ENCODE measurements at regions not wholly inside any gene's neighbourhood (a gene's known extent, or its start where the extent isn't known, plus 50 kb on each side); places are given as distances from the start of the nearest gene placed in this dataset.

DNA sequence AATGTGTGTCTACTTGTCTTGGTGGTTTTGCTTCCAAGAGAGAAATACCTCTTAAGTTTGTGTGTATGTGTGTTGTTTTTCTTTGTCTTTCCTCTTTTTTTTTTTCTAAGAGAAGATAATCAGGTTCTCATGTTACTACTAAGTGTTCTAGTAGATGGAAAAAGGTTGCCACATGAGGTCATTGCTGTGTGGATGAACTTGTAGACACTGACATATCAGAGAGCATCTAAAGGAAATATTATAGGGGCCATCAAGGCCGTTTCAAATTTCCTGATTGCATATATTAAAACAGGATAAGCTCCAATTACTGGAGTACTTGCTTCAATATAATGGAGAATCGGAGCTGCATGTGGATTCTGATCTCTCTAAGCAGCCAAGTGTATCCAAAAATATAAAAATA lies 747.5 kb downstream of the NR2F2 start:
- no peaks in the 10 kb centered on the region for H3K36me3 ChIP-seq (replicated peaks in 1 of 2)
- intact Hi-C loops (cut with DNase I): no loop called here

DNA sequence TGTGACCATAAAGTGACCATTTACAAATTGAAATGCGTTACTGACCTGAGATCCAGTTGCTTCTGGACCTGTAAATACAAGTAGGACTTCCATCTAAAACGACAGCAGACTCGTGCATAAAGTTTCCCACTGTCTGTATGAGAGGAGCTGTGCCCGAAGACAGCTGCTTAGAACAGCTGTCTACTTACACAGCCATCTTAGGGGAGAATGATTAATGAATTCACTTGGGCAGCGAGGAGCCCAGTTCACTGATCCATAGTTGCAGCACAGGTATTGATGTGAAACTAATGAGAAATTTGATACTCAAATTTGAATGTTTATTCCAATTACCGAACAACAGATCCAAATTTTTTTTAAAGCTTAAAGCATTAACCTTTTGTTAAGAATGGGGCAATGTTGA lies 748.1 kb downstream of the NR2F2 start:
- H3K27me3 ChIP-seq: no peaks in the 10 kb centered on the region
- no peaks in the 10 kb centered on the region for H3K36me3 ChIP-seq (replicated peaks in 1 of 2)
- no peak overlapping the region for H3K27ac ChIP-seq
- no peaks in the 10 kb centered on the region for H3K4me1 ChIP-seq (replicated peaks in 1 of 2)
- no peak for DNase-seq
- 58 to 75% (median 72%) methylated on average over 6 of the region's 6 CpGs for WGBS, 4 donors
- no peak overlapping the region for H3K4me3 ChIP-seq
- no peaks in the 10 kb centered on the region for H3K9me3 ChIP-seq (replicated peaks in 1 of 3)
- intact Hi-C loops (cut with DNase I): no loop called here
- TF ChIP-seq, protein P1, sequence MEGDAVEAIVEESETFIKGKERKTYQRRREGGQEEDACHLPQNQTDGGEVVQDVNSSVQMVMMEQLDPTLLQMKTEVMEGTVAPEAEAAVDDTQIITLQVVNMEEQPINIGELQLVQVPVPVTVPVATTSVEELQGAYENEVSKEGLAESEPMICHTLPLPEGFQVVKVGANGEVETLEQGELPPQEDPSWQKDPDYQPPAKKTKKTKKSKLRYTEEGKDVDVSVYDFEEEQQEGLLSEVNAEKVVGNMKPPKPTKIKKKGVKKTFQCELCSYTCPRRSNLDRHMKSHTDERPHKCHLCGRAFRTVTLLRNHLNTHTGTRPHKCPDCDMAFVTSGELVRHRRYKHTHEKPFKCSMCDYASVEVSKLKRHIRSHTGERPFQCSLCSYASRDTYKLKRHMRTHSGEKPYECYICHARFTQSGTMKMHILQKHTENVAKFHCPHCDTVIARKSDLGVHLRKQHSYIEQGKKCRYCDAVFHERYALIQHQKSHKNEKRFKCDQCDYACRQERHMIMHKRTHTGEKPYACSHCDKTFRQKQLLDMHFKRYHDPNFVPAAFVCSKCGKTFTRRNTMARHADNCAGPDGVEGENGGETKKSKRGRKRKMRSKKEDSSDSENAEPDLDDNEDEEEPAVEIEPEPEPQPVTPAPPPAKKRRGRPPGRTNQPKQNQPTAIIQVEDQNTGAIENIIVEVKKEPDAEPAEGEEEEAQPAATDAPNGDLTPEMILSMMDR (IDR thresholded peaks at IDR 0.05): no peak
- TF ChIP-seq POLR2A (IDR thresholded peaks at IDR 0.05): no peak

More for the DNA sequence above, 747.5 kb downstream of the NR2F2 start:
- H3K4me3 ChIP-seq: no peak overlapping the region
- 49 to 66% (median 49%) methylated on average over 2 of the region's 2 CpGs for WGBS, 4 donors
- TF ChIP-seq, protein P1 (IDR thresholded peaks at IDR 0.05): no peak
- no peak for TF ChIP-seq POLR2A (IDR thresholded peaks at IDR 0.05)
- H3K27ac ChIP-seq: no peak overlapping the region
- no peaks in the 10 kb centered on the region for H3K4me1 ChIP-seq (replicated peaks in 1 of 2)
- H3K27me3 ChIP-seq: no peaks in the 10 kb centered on the region
- DNase-seq: no peak
- no peaks in the 10 kb centered on the region for H3K9me3 ChIP-seq (replicated peaks in 1 of 3)

DNA sequence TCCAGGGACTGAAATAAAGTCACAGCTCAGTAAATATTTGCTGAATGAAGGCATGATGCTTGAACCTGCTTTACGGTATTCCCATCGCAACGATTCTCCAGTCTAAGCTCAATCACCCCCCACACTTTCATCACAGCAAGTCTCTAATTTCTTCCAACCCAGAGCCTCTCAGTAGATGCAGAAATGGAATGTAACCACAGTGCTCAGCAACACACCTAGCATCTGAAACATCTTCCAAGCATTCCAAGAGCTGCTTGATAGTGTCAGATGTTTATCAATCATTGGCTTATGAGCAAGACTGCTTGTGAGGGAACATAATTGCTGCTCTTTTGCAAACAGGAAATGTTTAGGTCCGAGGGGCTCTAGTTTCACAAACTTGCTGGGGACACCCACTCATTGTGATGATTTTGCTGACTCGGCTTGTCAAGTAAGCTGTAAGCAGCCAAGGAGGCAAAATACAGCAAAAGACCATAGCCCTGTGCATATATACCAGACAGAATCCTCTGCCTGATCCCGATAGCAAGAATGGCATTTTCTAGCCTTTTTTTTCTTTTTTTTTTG lies 751.2 kb downstream of the NR2F2 start:
- Histone ChIP-seq H3K27me3 (no peaks in the 10 kb centered on the region), H3K27ac (no peak overlapping the region), H3K9me3 (replicated peaks in 1 of 3) (no peaks in the 10 kb centered on the region), H3K4me3 (no peak overlapping the region), H3K4me1 (replicated peaks in 1 of 2) (no peaks in the 10 kb centered on the region), H3K36me3 (replicated peaks in 1 of 2) (no peaks in the 10 kb centered on the region)
- DNase-seq: no peak
- intact Hi-C loops (cut with DNase I): no loop called here
- 72 to 84% (median 76%) methylated on average over 6 of the region's 6 CpGs for WGBS, 4 donors
- TF ChIP-seq, protein P1 (IDR thresholded peaks at IDR 0.05): no peak
- TF ChIP-seq POLR2A (IDR thresholded peaks at IDR 0.05): no peak

DNA sequence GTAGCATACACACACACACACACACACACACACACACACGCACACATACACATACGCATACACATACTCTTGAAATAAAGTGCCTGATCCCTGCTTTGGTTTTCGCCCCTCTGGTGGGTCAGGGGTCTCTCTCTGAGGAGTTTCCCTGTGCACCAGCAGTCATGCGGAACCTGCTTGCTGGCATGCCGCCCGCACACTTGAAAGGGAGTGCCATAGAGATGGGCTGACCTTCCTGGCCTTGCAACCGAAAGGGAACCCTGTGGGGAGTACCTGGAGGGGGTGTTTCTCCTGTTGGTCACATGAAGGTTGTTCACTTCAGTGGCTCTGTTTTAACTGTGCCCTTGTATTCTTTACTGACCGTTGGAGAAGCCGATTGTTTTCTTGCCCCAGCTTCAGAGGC lies 752.3 kb downstream of the NR2F2 start:
- Histone ChIP-seq H3K36me3 (replicated peaks in 1 of 2) (no peaks in the 10 kb centered on the region), H3K4me3 (no peak overlapping the region), H3K9me3 (replicated peaks in 1 of 3) (no peaks in the 10 kb centered on the region), H3K27me3 (no peaks in the 10 kb centered on the region), H3K4me1 (replicated peaks in 1 of 2) (no peaks in the 10 kb centered on the region), H3K27ac (no peak overlapping the region)
- 56 to 72% (median 60%) methylated on average over 9 of the region's 9 CpGs for WGBS, 4 donors
- intact Hi-C loops (cut with DNase I): no loop called here
- no peak for TF ChIP-seq POLR2A (IDR thresholded peaks at IDR 0.05)
- TF ChIP-seq, protein P1 (IDR thresholded peaks at IDR 0.05): no peak
- DNase-seq: no peak
